Stimulated activated memory B cell treated with anti-CD40 and anti-IgM and Interleukin-4, amounts not matched to agents 10 μg/mL and 1 μg/mL and 100 μg/mL, for 72 hours (primary cell): ENCODE measurements at regions not wholly inside any gene's neighbourhood (a gene's known extent, or its start where the extent isn't known, plus 50 kb on each side); places are given as distances from the start of the nearest gene placed in this dataset.

ENCODE experiments used
- ATAC-seq: fragments of 150-1000 bp; cut with Tn5 transposase; 2 replicates; pipeline ENCODE4 v1.10.0; 2021
- H3K27ac Mint-ChIP-seq: one replicate; pipeline ENCODE4 v1.8.0; 2022; ENCODE audit warnings: mild to moderate bottlenecking, mixed read lengths
- H3K27me3 Mint-ChIP-seq: one replicate; pipeline ENCODE4 v1.8.0; 2022; ENCODE audit warnings: mixed read lengths
- H3K36me3 Mint-ChIP-seq: one replicate; pipeline ENCODE4 v1.8.0; 2022; ENCODE audit warnings: mixed read lengths
- H3K4me1 Mint-ChIP-seq: one replicate; pipeline ENCODE4 v1.8.0; 2022; ENCODE audit warnings: mixed read lengths
- H3K4me3 Mint-ChIP-seq: one replicate; pipeline ENCODE4 v1.8.0; 2022; ENCODE audit warnings: mild to moderate bottlenecking, moderate library complexity, mixed read lengths
- H3K9me3 Mint-ChIP-seq: one replicate; pipeline ENCODE4 v1.8.0; 2022; ENCODE audit warnings: mixed read lengths

GRCh38 chr7:16130111-16131110 is 290.9 kb downstream of the CRPPA start:
- Mint-ChIP-seq H3K36me3 (no peaks in the 10 kb centered on the region), H3K4me1 (no peaks in the 10 kb centered on the region), H3K27ac (no peak overlapping the region), H3K9me3 (peaks cover 3% of the 10 kb centered on the region), H3K27me3 (no peaks in the 10 kb centered on the region), H3K4me3 (no peak overlapping the region)
- peak; percentile 20 for ATAC-seq

GRCh38 chr7:16129431-16130110 is 291.8 kb downstream of the CRPPA start:
- H3K4me3 Mint-ChIP-seq: no peak overlapping the region
- H3K36me3 Mint-ChIP-seq: no peaks in the 10 kb centered on the region
- no peaks in the 10 kb centered on the region for H3K27me3 Mint-ChIP-seq
- ATAC-seq: no peak
- H3K27ac Mint-ChIP-seq: no peak overlapping the region
- H3K9me3 Mint-ChIP-seq: peaks cover 3% of the 10 kb centered on the region
- H3K4me1 Mint-ChIP-seq: no peaks in the 10 kb centered on the region

GRCh38 chr7:16123117-16123770 is 298.1 kb downstream of the CRPPA start:
- ATAC-seq: no peak
- Mint-ChIP-seq H3K9me3 (peaks cover 3% of the 10 kb centered on the region), H3K4me1 (no peaks in the 10 kb centered on the region), H3K27me3 (no peaks in the 10 kb centered on the region), H3K36me3 (no peaks in the 10 kb centered on the region), H3K27ac (no peak overlapping the region), H3K4me3 (no peak overlapping the region)

- no peak overlapping the region for H3K4me3 Mint-ChIP-seq
- no peak for ATAC-seq
- H3K36me3 Mint-ChIP-seq: no peaks in the 10 kb centered on the region
- no peak overlapping the region for H3K27ac Mint-ChIP-seq
- H3K9me3 Mint-ChIP-seq: peaks cover 3% of the 10 kb centered on the region
- no peaks in the 10 kb centered on the region for H3K27me3 Mint-ChIP-seq
- H3K4me1 Mint-ChIP-seq: no peaks in the 10 kb centered on the region
Measured at GRCh38 chr7:16121876-16122390, 299.4 kb downstream of the CRPPA start.

GRCh38 chr7:16115374-16115773 is 306.0 kb downstream of the CRPPA start:
- no peaks in the 10 kb centered on the region for H3K4me1 Mint-ChIP-seq
- ATAC-seq: no peak
- no peak overlapping the region for H3K4me3 Mint-ChIP-seq
- H3K9me3 Mint-ChIP-seq: peaks cover 10% of the 10 kb centered on the region
- no peak overlapping the region for H3K27ac Mint-ChIP-seq
- H3K36me3 Mint-ChIP-seq: no peaks in the 10 kb centered on the region
- no peaks in the 10 kb centered on the region for H3K27me3 Mint-ChIP-seq

- H3K9me3 Mint-ChIP-seq: peaks cover 11% of the 10 kb centered on the region
- H3K27ac Mint-ChIP-seq: no peak overlapping the region
- no peak overlapping the region for H3K4me3 Mint-ChIP-seq
- H3K36me3 Mint-ChIP-seq: no peaks in the 10 kb centered on the region
- H3K27me3 Mint-ChIP-seq: no peaks in the 10 kb centered on the region
- H3K4me1 Mint-ChIP-seq: no peaks in the 10 kb centered on the region
- ATAC-seq: no peak
Measured at GRCh38 chr7:16114633-16115032, 306.7 kb downstream of the CRPPA start.

GRCh38 chr7:16114071-16114470 is 307.3 kb downstream of the CRPPA start:
- no peak for ATAC-seq
- Mint-ChIP-seq H3K27me3 (no peaks in the 10 kb centered on the region), H3K36me3 (no peaks in the 10 kb centered on the region), H3K4me1 (no peaks in the 10 kb centered on the region), H3K4me3 (no peak overlapping the region), H3K9me3 (peaks cover 13% of the 10 kb centered on the region), H3K27ac (no peak overlapping the region)

- H3K4me3 Mint-ChIP-seq: no peak overlapping the region
- no peak for ATAC-seq
- H3K36me3 Mint-ChIP-seq: no peaks in the 10 kb centered on the region
- peaks cover 17% of the 10 kb centered on the region for H3K9me3 Mint-ChIP-seq
- H3K27ac Mint-ChIP-seq: no peak overlapping the region
- no peaks in the 10 kb centered on the region for H3K27me3 Mint-ChIP-seq
- no peaks in the 10 kb centered on the region for H3K4me1 Mint-ChIP-seq
Measured at GRCh38 chr7:16113058-16113457, 308.3 kb downstream of the CRPPA start.

GRCh38 chr7:16106869-16107268 is 314.5 kb downstream of the CRPPA start:
- H3K36me3 Mint-ChIP-seq: no peaks in the 10 kb centered on the region
- peaks cover 28% of the 10 kb centered on the region for H3K9me3 Mint-ChIP-seq

GRCh38 chr7:16106300-16106699 is 315.0 kb downstream of the CRPPA start:
- H3K4me1 Mint-ChIP-seq: no peaks in the 10 kb centered on the region
- no peak overlapping the region for H3K27ac Mint-ChIP-seq
- no peaks in the 10 kb centered on the region for H3K36me3 Mint-ChIP-seq
- no peak for ATAC-seq
- peaks cover 28% of the 10 kb centered on the region for H3K9me3 Mint-ChIP-seq
- no peak overlapping the region for H3K4me3 Mint-ChIP-seq
- no peaks in the 10 kb centered on the region for H3K27me3 Mint-ChIP-seq

More at GRCh38 chr7:16106869-16107268, 314.5 kb downstream of the CRPPA start:
- Mint-ChIP-seq H3K27me3 (no peaks in the 10 kb centered on the region), H3K27ac (no peak overlapping the region), H3K4me1 (no peaks in the 10 kb centered on the region), H3K4me3 (no peak overlapping the region)
- no peak for ATAC-seq

GRCh38 chr7:16099302-16099849 is 322.0 kb downstream of the CRPPA start:
- H3K4me1 Mint-ChIP-seq: no peaks in the 10 kb centered on the region
- H3K36me3 Mint-ChIP-seq: no peaks in the 10 kb centered on the region
- no peaks in the 10 kb centered on the region for H3K9me3 Mint-ChIP-seq
- H3K27ac Mint-ChIP-seq: no peak overlapping the region
- H3K27me3 Mint-ChIP-seq: no peaks in the 10 kb centered on the region
- no peak overlapping the region for H3K4me3 Mint-ChIP-seq
- no peak for ATAC-seq

- no peaks in the 10 kb centered on the region for H3K9me3 Mint-ChIP-seq
- ATAC-seq: no peak
- H3K27me3 Mint-ChIP-seq: no peaks in the 10 kb centered on the region
- H3K4me1 Mint-ChIP-seq: no peaks in the 10 kb centered on the region
- H3K36me3 Mint-ChIP-seq: no peaks in the 10 kb centered on the region
- no peak overlapping the region for H3K27ac Mint-ChIP-seq
- H3K4me3 Mint-ChIP-seq: no peak overlapping the region
Measured at GRCh38 chr7:16098585-16099179, 322.7 kb downstream of the CRPPA start.

GRCh38 chr7:16098058-16098457 is 323.3 kb downstream of the CRPPA start:
- Mint-ChIP-seq H3K27ac (no peak overlapping the region), H3K9me3 (no peaks in the 10 kb centered on the region), H3K4me1 (no peaks in the 10 kb centered on the region), H3K4me3 (no peak overlapping the region), H3K36me3 (no peaks in the 10 kb centered on the region), H3K27me3 (no peaks in the 10 kb centered on the region)
- no peak for ATAC-seq

- no peaks in the 10 kb centered on the region for H3K9me3 Mint-ChIP-seq
- no peak for ATAC-seq
- H3K4me1 Mint-ChIP-seq: no peaks in the 10 kb centered on the region
- no peak overlapping the region for H3K27ac Mint-ChIP-seq
- no peaks in the 10 kb centered on the region for H3K36me3 Mint-ChIP-seq
- H3K4me3 Mint-ChIP-seq: no peak overlapping the region
- no peaks in the 10 kb centered on the region for H3K27me3 Mint-ChIP-seq
Measured at GRCh38 chr7:16095171-16095950, 326.0 kb downstream of the CRPPA start.
